ENCODE measurements at regions not wholly inside any gene's neighbourhood (a gene's known extent, or its start where the extent isn't known, plus 50 kb on each side); places are given as distances from the start of the nearest gene placed in this dataset.

DNA sequence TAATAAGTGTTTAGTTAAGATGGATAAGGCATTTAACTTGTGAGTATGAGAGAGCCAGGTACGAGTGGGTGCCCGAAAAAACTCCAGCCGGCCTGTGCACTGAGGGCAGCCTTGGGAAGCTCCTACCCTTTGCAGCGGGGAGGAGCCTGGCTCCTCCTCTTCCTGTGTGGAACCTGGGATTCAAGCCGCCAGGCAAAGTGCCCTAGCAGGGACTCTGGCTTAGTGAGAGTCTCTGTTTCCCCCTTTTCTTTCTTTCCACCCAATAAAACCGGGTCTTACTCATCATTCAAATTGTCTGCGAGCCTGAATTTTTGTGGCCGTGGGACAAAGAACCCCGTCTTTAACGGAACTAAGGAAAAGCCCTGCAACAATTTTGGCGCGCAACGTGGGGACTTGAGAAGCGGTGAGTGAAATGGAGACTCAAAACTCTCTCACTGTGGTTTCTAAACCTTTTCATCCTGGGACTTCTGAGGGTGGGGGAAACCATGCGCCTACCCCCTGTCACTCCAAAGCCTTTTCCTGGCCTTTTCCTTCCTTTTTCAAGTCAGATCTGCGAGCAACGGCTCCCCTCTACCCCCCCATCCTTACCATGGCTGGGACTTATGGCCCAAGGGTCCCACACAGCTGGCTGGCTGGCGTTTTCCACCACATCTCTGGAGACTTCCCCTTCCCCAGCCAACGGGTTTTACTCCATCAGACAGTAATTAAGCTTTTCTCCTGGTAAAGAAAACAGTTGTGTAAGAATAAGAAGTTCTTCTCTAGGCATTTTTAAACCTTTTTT lies 535.7 kb upstream of the ACO1 start (continued):
- TF ChIP-seq ERF (CRISPR knock-in tag; IDR thresholded peaks at IDR 0.05) (peak; percentile 34; the same call in 1 of the 2 replicates), ZNF333 (CRISPR knock-in tag; IDR thresholded peaks at IDR 0.05; ENCODE audit: borderline replicate concordance) (no peak), RNF2 (conservative IDR thresholded peaks at IDR 0.05; ENCODE audit: low read depth) (no peak), ZKSCAN8 (CRISPR knock-in tag; IDR thresholded peaks at IDR 0.05; ENCODE audit: borderline replicate concordance) (no peak), BRD4 (CRISPR knock-in tag; IDR thresholded peaks at IDR 0.05) (0 out of 2 replicates have a peak, but pooled peaks have one; percentile 42), RBM39 (IDR thresholded peaks at IDR 0.05; ENCODE audit: low read depth, low read length, poor library complexity, severe bottlenecking) (no peak), NBN (conservative IDR thresholded peaks at IDR 0.05) (no peak), NAIF1 (CRISPR knock-in tag; IDR thresholded peaks at IDR 0.05; ENCODE audit: borderline replicate concordance) (peak; percentile 48; the same call in 1 of the 2 replicates), KMT2A (CRISPR knock-in tag; IDR thresholded peaks at IDR 0.05) (no peak), RFXANK (CRISPR knock-in tag; IDR thresholded peaks at IDR 0.05) (no peak), ZBTB42 (CRISPR knock-in tag; IDR thresholded peaks at IDR 0.05) (no peak)
- TF ChIP-seq, protein P1, sequence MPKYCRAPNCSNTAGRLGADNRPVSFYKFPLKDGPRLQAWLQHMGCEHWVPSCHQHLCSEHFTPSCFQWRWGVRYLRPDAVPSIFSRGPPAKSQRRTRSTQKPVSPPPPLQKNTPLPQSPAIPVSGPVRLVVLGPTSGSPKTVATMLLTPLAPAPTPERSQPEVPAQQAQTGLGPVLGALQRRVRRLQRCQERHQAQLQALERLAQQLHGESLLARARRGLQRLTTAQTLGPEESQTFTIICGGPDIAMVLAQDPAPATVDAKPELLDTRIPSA (CRISPR knock-in tag; IDR thresholded peaks at IDR 0.05; ENCODE audit: borderline replicate concordance): no peak

DNA sequence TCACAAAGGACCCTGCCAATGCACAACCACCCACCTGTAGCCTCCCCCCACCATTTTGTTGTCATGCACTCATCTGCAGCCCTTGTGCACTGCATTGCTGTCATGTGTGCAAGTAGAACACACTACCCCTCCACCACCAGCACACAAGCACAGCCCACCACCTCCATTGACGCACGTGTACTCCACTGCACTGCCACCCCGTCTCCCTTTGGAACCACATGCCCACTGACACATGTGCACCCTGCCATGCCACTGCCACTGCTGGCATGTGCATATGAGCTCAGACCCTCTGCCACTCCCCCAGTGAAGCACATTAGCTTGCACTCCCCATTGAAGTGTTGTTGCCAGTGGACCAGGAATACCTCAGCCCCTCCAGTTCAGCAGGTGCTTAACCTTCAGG lies 530.3 kb upstream of the ACO1 start:
- Histone ChIP-seq H3K36me3 (replicated peaks in 1 of 2; ENCODE audit: control insufficient read depth in 1 of 2, insufficient read depth in 2 of 2, low read length in 2 of 2) (peaks cover 4 to 15% of the 10 kb centered on the region in 2 experiments; a peak in 4 of 5 replicates), H3K9me3 (ENCODE audit: low read length) (no peaks in the 10 kb centered on the region), H3K79me2 (ENCODE audit: insufficient read depth, low read length) (peaks cover 34% of the 10 kb centered on the region), H3K4me1 (ENCODE audit: insufficient read depth, low read length) (peaks cover 12% of the 10 kb centered on the region), H2AFZ (ENCODE audit: low read length) (no peak overlapping the region), H3K9ac (ENCODE audit: insufficient read depth, low read depth, low read length) (no peak overlapping the region), H3K27me3 (ENCODE audit: control insufficient read depth in 1 of 2, insufficient read depth in 2 of 2, low read length in 2 of 2) (no peaks in the 10 kb centered on the region), H3K27ac (ENCODE audit: extremely low read length, insufficient read depth, low read length) (no peak overlapping the region), H3K4me3 (replicated peaks in 1 of 3; ENCODE audit: insufficient read depth in 1 of 3, low read depth in 2 of 3, low read length in 3 of 3) (no peak overlapping the region), H3K4me2 (ENCODE audit: low read depth, low read length) (no peak overlapping the region), H4K20me1 (ENCODE audit: insufficient read depth, low read length) (peaks cover 5% of the 10 kb centered on the region; the same call in 1 of the 2 replicates)
- ATAC-seq (no peak), DNase-seq (ENCODE audit: low spot score) (no peak), FAIRE-seq (no peak)
- TF ChIP-seq ZIK1 (CRISPR knock-in tag; IDR thresholded peaks at IDR 0.05; ENCODE audit: borderline replicate concordance, low read depth): no peak
- TF ChIP-seq, protein P2, sequence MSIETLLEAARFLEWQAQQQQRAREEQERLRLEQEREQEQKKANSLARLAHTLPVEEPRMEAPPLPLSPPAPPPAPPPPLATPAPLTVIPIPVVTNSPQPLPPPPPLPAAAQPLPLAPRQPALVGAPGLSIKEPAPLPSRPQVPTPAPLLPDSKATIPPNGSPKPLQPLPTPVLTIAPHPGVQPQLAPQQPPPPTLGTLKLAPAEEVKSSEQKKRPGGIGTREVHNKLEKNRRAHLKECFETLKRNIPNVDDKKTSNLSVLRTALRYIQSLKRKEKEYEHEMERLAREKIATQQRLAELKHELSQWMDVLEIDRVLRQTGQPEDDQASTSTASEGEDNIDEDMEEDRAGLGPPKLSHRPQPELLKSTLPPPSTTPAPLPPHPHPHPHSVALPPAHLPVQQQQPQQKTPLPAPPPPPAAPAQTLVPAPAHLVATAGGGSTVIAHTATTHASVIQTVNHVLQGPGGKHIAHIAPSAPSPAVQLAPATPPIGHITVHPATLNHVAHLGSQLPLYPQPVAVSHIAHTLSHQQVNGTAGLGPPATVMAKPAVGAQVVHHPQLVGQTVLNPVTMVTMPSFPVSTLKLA (IDR thresholded peaks at IDR 0.05): peak; percentile 36; the same call in 1 of the 2 replicates
- WGBS (ENCODE audit: low lambda C conversion rate): 98% methylated on average over 3 of the region's 3 CpGs
- ChIA-PET POLR2A (no interaction called here), CTCF (ENCODE audit: low intra/inter-chr PET ratio, low total read pairs) (no interaction called here)
- BruUV-seq (replicated peaks): no TSS peak
- intact Hi-C loops (cut with micrococcal nuclease; ENCODE audit: unreplicated experiment) (no loop called here), in situ Hi-C loops (cut with HindIII; ENCODE audit: extremely low pct_ligation_motif_present, low pct_unique_long_range_greater_than_20kb) (no loop called here)
